Keratinocyte (primary cell): ENCODE measurements at regions not wholly inside any gene's neighbourhood (a gene's known extent, or its start where the extent isn't known, plus 50 kb on each side); places are given as distances from the start of the nearest gene placed in this dataset.

Source experiments
- CTCF ChIP-seq, 3 experiments: IDR thresholded peaks in 1 of 3; conservative IDR thresholded peaks in 1 of 3; optimal IDR thresholded peaks in 1 of 3; 2 replicates in 2 of 3; 3 replicates in 1 of 3; pipeline versions ENCODE3 to v1.5.1; 2011; ENCODE audit warnings: low read length in 3 of 3, mild to moderate bottlenecking in 3 of 3, moderate library complexity in 2 of 3, control low read depth in 1 of 3, inconsistent platforms in 1 of 3; ENCODE audit not compliant: insufficient read depth in 2 of 3; ENCODE audit errors: extremely low read depth in 1 of 3
- EZH2 ChIP-seq: IDR thresholded peaks from one replicate; pipeline ENCODE4 v1.6.1; 2012; ENCODE audit warnings: inconsistent platforms, mild to moderate bottlenecking, low read length, moderate library complexity

- TF ChIP-seq CTCF (optimal IDR thresholded peaks at IDR 0.05 in 1 of 3, IDR thresholded peaks at IDR 0.05 in 1 of 3, conservative IDR thresholded peaks at IDR 0.05 in 1 of 3; ENCODE audit: extremely low read depth in 1 of 3, insufficient read depth in 2 of 3, low read length in 3 of 3): no peak
- TF ChIP-seq EZH2: no peak
Measured at GRCh38 chr3:43215138-43215537, 71.2 kb upstream of the SNRK start.
